Neuronal stem cell (in vitro differentiated cells): ENCODE measurements at regions not wholly inside any gene's neighbourhood (a gene's known extent, or its start where the extent isn't known, plus 50 kb on each side); places are given as distances from the start of the nearest gene placed in this dataset.
A peak's percentile ranks its signal among the peaks of the same experiment; 100 is the strongest.
"Not testable (repeated sequence)": the region's sequence is repeated elsewhere in the genome, so short reads cannot be mapped to it uniquely, and the experiment has no call there.

Experiments used
- DNase-seq: peaks from one replicate; pipeline ENCODE4 v3.0.0-alpha.2; 2013; ENCODE audit warnings: low spot score
- H2AFZ ChIP-seq: one replicate; pipeline ENCODE4 v1.6.1; 2013; ENCODE audit warnings: mild to moderate bottlenecking, low read length, inconsistent platforms
- H2AK5ac ChIP-seq: 2 replicates; pipeline ENCODE4 v1.6.1; 2013; ENCODE audit warnings: low read depth, mild to moderate bottlenecking, inconsistent platforms, low read length, moderate library complexity, mixed read lengths
- H2BK120ac ChIP-seq: 2 replicates; pipeline ENCODE4 v1.6.1; 2013; ENCODE audit warnings: low read depth, mild to moderate bottlenecking, inconsistent platforms, low read length, moderate library complexity, mixed read lengths
- H2BK12ac ChIP-seq: one replicate; pipeline ENCODE4 v1.6.1; 2013; ENCODE audit warnings: low read length, inconsistent platforms
- H2BK15ac ChIP-seq: 2 replicates; pipeline ENCODE4 v1.6.1; 2013; ENCODE audit warnings: mild to moderate bottlenecking, low read length, inconsistent platforms, mixed read lengths
- H2BK5ac ChIP-seq: one replicate; pipeline ENCODE4 v1.6.1; 2013; ENCODE audit warnings: inconsistent platforms, mild to moderate bottlenecking, low read length, moderate library complexity
- H3K14ac ChIP-seq: one replicate; pipeline ENCODE4 v1.6.1; 2013; ENCODE audit warnings: low read length, inconsistent platforms
- H3K18ac ChIP-seq: 2 replicates; pipeline ENCODE4 v1.6.1; 2013; ENCODE audit warnings: low read length, inconsistent platforms
- H3K23ac ChIP-seq: 2 replicates; pipeline ENCODE4 v1.6.1; 2013; ENCODE audit warnings: low read depth, mild to moderate bottlenecking, mixed read lengths, low read length, inconsistent platforms; ENCODE audit not compliant: poor library complexity
- H3K27ac ChIP-seq: replicated peaks from 3 replicates; pipeline ENCODE4 v1.5.1; 2013; ENCODE audit warnings: low read length, inconsistent platforms
- H3K27me3 ChIP-seq, 3 experiments: 2 replicates each; pipeline ENCODE4 v1.6.1; 2013; ENCODE audit warnings: low read length in 3 of 3, mild to moderate bottlenecking in 2 of 3, inconsistent platforms in 1 of 3, low read depth in 1 of 3, mixed read lengths in 1 of 3, moderate library complexity in 1 of 3; ENCODE audit not compliant: control insufficient read depth in 3 of 3, insufficient read depth in 3 of 3
- H3K36me3 ChIP-seq, 2 donors: replicated peaks in 1 of 2; 2 replicates each; pipeline ENCODE4 v1.6.1; 2013; ENCODE audit warnings: low read length in 2 of 2; ENCODE audit not compliant: control insufficient read depth in 2 of 2, insufficient read depth in 2 of 2
- H3K4ac ChIP-seq: 2 replicates; pipeline ENCODE4 v1.6.1; 2013; ENCODE audit warnings: inconsistent platforms, mild to moderate bottlenecking, low read length, moderate library complexity
- H3K4me1 ChIP-seq, 2 donors: 1 replicate in 1 of 2; 2 replicates in 1 of 2; pipeline ENCODE4 v1.6.1; 2013; ENCODE audit warnings: low read length in 2 of 2, low read depth in 1 of 2; ENCODE audit not compliant: control insufficient read depth in 2 of 2, insufficient read depth in 1 of 2
- H3K4me2 ChIP-seq: one replicate; pipeline ENCODE4 v1.6.1; 2013; ENCODE audit warnings: mild to moderate bottlenecking, low read length, inconsistent platforms; ENCODE audit not compliant: insufficient read depth, poor library complexity, severe bottlenecking
- H3K4me3 ChIP-seq, 2 donors: 2 replicates each; pipeline ENCODE4 v1.5.1; 2013; ENCODE audit warnings: low read length in 2 of 2, mild to moderate bottlenecking in 2 of 2, inconsistent platforms in 1 of 2, moderate library complexity in 1 of 2
- H3K79me1 ChIP-seq: one replicate; pipeline ENCODE4 v1.6.1; 2013; ENCODE audit warnings: low read depth, mild to moderate bottlenecking, inconsistent platforms, low read length, moderate library complexity
- H3K9ac ChIP-seq: one replicate; pipeline ENCODE4 v1.6.1; 2013; ENCODE audit warnings: mild to moderate bottlenecking, low read depth, low read length, inconsistent platforms; ENCODE audit not compliant: poor library complexity
- H3K9me3 ChIP-seq, 2 donors: replicated peaks in 1 of 2; 2 replicates each; pipeline versions ENCODE3 to v1.6.1; 2013; ENCODE audit warnings: low read length in 2 of 2, mild to moderate bottlenecking in 2 of 2, inconsistent platforms in 1 of 2, low read depth in 1 of 2, mixed read lengths in 1 of 2, moderate library complexity in 1 of 2; ENCODE audit not compliant: control insufficient read depth in 2 of 2, insufficient read depth in 1 of 2
- H4K8ac ChIP-seq: one replicate; pipeline ENCODE4 v1.6.1; 2013; ENCODE audit warnings: low read depth, mild to moderate bottlenecking, inconsistent platforms, low read length, moderate library complexity
- H4K91ac ChIP-seq: one replicate; pipeline ENCODE4 v1.6.1; 2013; ENCODE audit warnings: low read length, low read depth, mild to moderate bottlenecking, inconsistent platforms; ENCODE audit not compliant: poor library complexity
- WGBS, 2 donors: extraction: QIAGEN DNeasy Blood & Tissue Kit; methylation state at CpG; one replicate each; pipeline ENCODE4 v1.1.7; 2013; ENCODE audit warnings: missing lambda C conversion rate in 2 of 2, mixed read lengths in 1 of 2; ENCODE audit not compliant: insufficient read length in 2 of 2, insufficient replicate concordance in 1 of 2; ENCODE audit errors: extremely low coverage in 2 of 2; 5-methylcytosine and 5-hydroxymethylcytosine counted together

GRCh38 chr5:110977915-110978314, 93.6 kb upstream of the TSLP start:
- Histone ChIP-seq H3K27ac (no peak overlapping the region), H4K8ac (no peak overlapping the region), H3K9me3 (peaks cover 0 to 1% of the 10 kb centered on the region in 2 donors), H3K79me1 (no peaks in the 10 kb centered on the region), H2AFZ (no peak overlapping the region), H2BK5ac (no peak overlapping the region), H2BK120ac (no peak overlapping the region), H3K36me3 (no peaks in the 10 kb centered on the region), H3K27me3 (no peaks in the 10 kb centered on the region), H3K9ac (no peak overlapping the region), H3K4ac (no peak overlapping the region), H4K91ac (no peak overlapping the region), H3K18ac (no peak overlapping the region), H3K14ac (no peak overlapping the region), H2AK5ac (no peak overlapping the region), H2BK12ac (no peak overlapping the region), H3K4me1 (no peaks in the 10 kb centered on the region), H3K4me3 (no peak overlapping the region), H2BK15ac (no peak overlapping the region), H3K23ac (no peak overlapping the region), H3K4me2 (no peak overlapping the region)
- DNase-seq = no peak
- WGBS, 2 donors = no CpG with 5 or more reads among the region's 1 CpG

DNA sequence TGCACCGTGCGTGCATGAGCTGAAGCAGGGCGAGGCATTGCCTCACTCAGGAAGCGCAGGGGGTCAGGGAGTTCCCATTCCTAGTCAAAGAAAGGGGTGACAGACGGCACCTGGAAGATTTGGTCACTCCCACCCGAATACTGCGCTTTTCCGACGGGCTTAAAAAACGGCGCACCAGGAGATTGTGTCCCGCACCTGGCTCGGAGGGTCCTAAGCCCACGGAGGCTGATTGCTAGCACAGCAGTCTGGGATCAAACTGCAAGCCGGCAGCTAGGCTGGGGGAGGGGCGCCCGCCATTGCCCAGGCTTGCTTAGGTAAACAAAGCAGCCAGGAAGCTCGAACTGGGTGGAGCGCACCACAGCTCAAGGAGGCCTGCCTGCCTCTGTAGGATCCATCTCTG, 85.6 kb upstream of the TSLP start:
- H4K8ac ChIP-seq, H3K36me3 ChIP-seq, H2AK5ac ChIP-seq, H3K4ac ChIP-seq, H2BK15ac ChIP-seq, H3K18ac ChIP-seq, H3K4me3 ChIP-seq, H3K4me2 ChIP-seq, H4K91ac ChIP-seq, H3K27me3 ChIP-seq, DNase-seq, H2BK12ac ChIP-seq, H3K79me1 ChIP-seq, H2BK5ac ChIP-seq, H3K23ac ChIP-seq, H3K27ac ChIP-seq, H3K9ac ChIP-seq, H3K4me1 ChIP-seq, H3K14ac ChIP-seq, H3K9me3 ChIP-seq, H2BK120ac ChIP-seq: not testable (repeated sequence)
- H2AFZ ChIP-seq = peak overlapping the region; percentile 82
- no CpG with 5 or more reads among the region's 19 CpGs for WGBS, 2 donors

GRCh38 chr5:110987573-110987972, 83.9 kb upstream of the TSLP start:
- not testable (repeated sequence) for H2BK5ac ChIP-seq, H4K8ac ChIP-seq, H3K18ac ChIP-seq, H2BK120ac ChIP-seq, H3K4me3 ChIP-seq, H3K9ac ChIP-seq, H4K91ac ChIP-seq, H3K4me2 ChIP-seq, H3K4me1 ChIP-seq, H3K9me3 ChIP-seq, H3K36me3 ChIP-seq, H3K14ac ChIP-seq, H3K27me3 ChIP-seq, H3K4ac ChIP-seq, H2BK15ac ChIP-seq, H2AK5ac ChIP-seq, H3K27ac ChIP-seq, H3K23ac ChIP-seq, H2BK12ac ChIP-seq, H3K79me1 ChIP-seq, H2AFZ ChIP-seq, DNase-seq
- WGBS, 2 donors = no CpG with 5 or more reads among the region's 3 CpGs

DNA sequence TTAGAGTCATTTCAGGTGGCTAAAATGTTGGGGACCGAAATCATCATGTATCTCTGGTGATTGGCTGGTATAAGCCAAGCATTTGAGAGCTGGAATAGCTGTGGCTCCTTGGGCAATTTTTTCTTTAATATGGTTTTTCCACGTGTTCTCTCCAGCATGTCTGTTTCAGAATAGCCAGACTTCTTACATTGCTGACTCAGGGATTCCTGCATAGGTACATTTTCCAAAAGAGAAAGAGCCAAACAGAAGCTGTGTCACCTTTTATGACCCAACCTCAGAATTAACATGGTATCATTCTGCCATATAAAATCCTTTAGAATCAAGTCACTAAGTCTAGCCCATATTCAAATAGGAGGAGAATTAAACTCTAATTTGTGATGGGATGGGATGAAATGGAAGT, 74.8 kb upstream of the TSLP start:
- Histone ChIP-seq H3K23ac (no peak overlapping the region), H3K9me3 (no peaks in the 10 kb centered on the region), H3K14ac (no peak overlapping the region), H3K18ac (no peak overlapping the region), H3K4me3 (no peak overlapping the region), H3K27ac (no peak overlapping the region), H3K4me1 (no peaks in the 10 kb centered on the region), H3K4ac (no peak overlapping the region), H2BK12ac (no peak overlapping the region), H3K4me2 (no peak overlapping the region), H2AK5ac (no peak overlapping the region), H3K36me3 (no peaks in the 10 kb centered on the region), H3K79me1 (no peaks in the 10 kb centered on the region), H4K91ac (no peak overlapping the region), H2BK15ac (no peak overlapping the region), H2BK120ac (no peak overlapping the region), H2BK5ac (no peak overlapping the region), H3K27me3 (no peaks in the 10 kb centered on the region), H4K8ac (no peak overlapping the region), H2AFZ (no peak overlapping the region), H3K9ac (no peak overlapping the region)
- no CpG with 5 or more reads among the region's 2 CpGs for WGBS, 2 donors
- no peak for DNase-seq
